SK-N-SH (cell line): ENCODE measurements at regions not wholly inside any gene's neighbourhood (a gene's known extent, or its start where the extent isn't known, plus 50 kb on each side); places are given as distances from the start of the nearest gene placed in this dataset.

Experiments used
- EP300 ChIP-seq, 2 experiments: IDR thresholded peaks; 2 replicates each; pipeline versions ENCODE4 v1.4.0 to v1.6.1; 2012; ENCODE audit warnings: borderline replicate concordance in 1 of 2, low read depth in 1 of 2, low read length in 1 of 2
- EZH2phosphoT487 ChIP-seq: fragments of 200-600 bp; sonication (generic); IDR thresholded peaks from 2 replicates; pipeline ENCODE4 v1.6.1; 2017; ENCODE audit warnings: low read depth, mixed run types, mild to moderate bottlenecking, antibody characterized with exemption, moderate library complexity, borderline replicate concordance
- FOXJ3 ChIP-seq: sonication (generic); formaldehyde crosslinking; IDR thresholded peaks from 2 replicates; pipeline ENCODE4 v1.5.1; 2020; ENCODE audit warnings: mild to moderate bottlenecking, missing genetic modification reagents
- JUND ChIP-seq: IDR thresholded peaks from 2 replicates; pipeline ENCODE4 v1.4.0; 2012
- RFX5 ChIP-seq: IDR thresholded peaks from 2 replicates; pipeline ENCODE4 v1.6.1; 2012; ENCODE audit warnings: mild to moderate bottlenecking, improper control_type of control experiment, low read length
- YY1 ChIP-seq: IDR thresholded peaks from 2 replicates; pipeline ENCODE4 v1.4.0; 2012; ENCODE audit warnings: low read depth, mild to moderate bottlenecking
- TF ChIP-seq, protein P1 (sequence below): fragments of 200-600 bp; sonication (generic); IDR thresholded peaks from 2 replicates; pipeline ENCODE4 v1.6.1; 2017; ENCODE audit warnings: antibody characterized with exemption, mild to moderate bottlenecking, moderate library complexity
- TF ChIP-seq, protein P2 (sequence below): fragments of 150-350 bp; IDR thresholded peaks from 2 replicates; pipeline ENCODE4 v1.6.1; 2016; ENCODE audit warnings: mild to moderate bottlenecking, low read depth, low read length
- TF ChIP-seq, protein P3 (sequence below): IDR thresholded peaks from 2 replicates; pipeline ENCODE4 v1.6.1; 2012; ENCODE audit warnings: mild to moderate bottlenecking, low read depth, low read length, moderate library complexity

DNA sequence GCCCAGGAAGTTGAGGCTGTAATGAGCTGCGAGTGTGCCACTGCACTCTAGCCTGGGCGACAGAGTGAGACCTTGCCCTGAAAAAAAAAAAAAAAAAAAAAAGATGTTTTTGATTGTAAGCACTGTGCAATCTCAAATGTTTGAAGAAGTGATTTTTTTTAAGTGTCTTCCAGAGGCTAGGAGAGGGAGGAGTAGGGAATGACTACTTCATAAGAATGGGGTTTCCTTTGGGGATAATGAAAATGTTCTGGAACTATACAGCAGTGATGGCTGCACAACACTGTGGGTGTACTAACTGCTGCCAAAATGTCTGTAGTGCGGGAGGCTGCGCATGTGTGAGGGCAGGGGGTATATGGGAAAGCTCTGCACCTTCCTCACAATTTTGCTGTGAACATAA lies 83.7 kb downstream of the MCFD2 start:
- TF ChIP-seq, protein P1, sequence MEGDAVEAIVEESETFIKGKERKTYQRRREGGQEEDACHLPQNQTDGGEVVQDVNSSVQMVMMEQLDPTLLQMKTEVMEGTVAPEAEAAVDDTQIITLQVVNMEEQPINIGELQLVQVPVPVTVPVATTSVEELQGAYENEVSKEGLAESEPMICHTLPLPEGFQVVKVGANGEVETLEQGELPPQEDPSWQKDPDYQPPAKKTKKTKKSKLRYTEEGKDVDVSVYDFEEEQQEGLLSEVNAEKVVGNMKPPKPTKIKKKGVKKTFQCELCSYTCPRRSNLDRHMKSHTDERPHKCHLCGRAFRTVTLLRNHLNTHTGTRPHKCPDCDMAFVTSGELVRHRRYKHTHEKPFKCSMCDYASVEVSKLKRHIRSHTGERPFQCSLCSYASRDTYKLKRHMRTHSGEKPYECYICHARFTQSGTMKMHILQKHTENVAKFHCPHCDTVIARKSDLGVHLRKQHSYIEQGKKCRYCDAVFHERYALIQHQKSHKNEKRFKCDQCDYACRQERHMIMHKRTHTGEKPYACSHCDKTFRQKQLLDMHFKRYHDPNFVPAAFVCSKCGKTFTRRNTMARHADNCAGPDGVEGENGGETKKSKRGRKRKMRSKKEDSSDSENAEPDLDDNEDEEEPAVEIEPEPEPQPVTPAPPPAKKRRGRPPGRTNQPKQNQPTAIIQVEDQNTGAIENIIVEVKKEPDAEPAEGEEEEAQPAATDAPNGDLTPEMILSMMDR = no peak
- TF ChIP-seq YY1 = no peak
- no peak for TF ChIP-seq EZH2phosphoT487
- TF ChIP-seq, protein P2, sequence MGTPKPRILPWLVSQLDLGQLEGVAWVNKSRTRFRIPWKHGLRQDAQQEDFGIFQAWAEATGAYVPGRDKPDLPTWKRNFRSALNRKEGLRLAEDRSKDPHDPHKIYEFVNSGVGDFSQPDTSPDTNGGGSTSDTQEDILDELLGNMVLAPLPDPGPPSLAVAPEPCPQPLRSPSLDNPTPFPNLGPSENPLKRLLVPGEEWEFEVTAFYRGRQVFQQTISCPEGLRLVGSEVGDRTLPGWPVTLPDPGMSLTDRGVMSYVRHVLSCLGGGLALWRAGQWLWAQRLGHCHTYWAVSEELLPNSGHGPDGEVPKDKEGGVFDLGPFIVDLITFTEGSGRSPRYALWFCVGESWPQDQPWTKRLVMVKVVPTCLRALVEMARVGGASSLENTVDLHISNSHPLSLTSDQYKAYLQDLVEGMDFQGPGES = no peak
- TF ChIP-seq EP300 (IDR thresholded peaks at IDR 0.05; ENCODE audit: borderline replicate concordance in 1 of 2, low read depth in 1 of 2, low read length in 1 of 2) = no peak
- no peak for TF ChIP-seq JUND
- TF ChIP-seq, protein P3, sequence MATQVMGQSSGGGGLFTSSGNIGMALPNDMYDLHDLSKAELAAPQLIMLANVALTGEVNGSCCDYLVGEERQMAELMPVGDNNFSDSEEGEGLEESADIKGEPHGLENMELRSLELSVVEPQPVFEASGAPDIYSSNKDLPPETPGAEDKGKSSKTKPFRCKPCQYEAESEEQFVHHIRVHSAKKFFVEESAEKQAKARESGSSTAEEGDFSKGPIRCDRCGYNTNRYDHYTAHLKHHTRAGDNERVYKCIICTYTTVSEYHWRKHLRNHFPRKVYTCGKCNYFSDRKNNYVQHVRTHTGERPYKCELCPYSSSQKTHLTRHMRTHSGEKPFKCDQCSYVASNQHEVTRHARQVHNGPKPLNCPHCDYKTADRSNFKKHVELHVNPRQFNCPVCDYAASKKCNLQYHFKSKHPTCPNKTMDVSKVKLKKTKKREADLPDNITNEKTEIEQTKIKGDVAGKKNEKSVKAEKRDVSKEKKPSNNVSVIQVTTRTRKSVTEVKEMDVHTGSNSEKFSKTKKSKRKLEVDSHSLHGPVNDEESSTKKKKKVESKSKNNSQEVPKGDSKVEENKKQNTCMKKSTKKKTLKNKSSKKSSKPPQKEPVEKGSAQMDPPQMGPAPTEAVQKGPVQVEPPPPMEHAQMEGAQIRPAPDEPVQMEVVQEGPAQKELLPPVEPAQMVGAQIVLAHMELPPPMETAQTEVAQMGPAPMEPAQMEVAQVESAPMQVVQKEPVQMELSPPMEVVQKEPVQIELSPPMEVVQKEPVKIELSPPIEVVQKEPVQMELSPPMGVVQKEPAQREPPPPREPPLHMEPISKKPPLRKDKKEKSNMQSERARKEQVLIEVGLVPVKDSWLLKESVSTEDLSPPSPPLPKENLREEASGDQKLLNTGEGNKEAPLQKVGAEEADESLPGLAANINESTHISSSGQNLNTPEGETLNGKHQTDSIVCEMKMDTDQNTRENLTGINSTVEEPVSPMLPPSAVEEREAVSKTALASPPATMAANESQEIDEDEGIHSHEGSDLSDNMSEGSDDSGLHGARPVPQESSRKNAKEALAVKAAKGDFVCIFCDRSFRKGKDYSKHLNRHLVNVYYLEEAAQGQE = no peak
- no peak for TF ChIP-seq FOXJ3
- no peak for TF ChIP-seq RFX5
